Trophoblast cell (in vitro differentiated cells and primary cell): ENCODE measurements at regions not wholly inside any gene's neighbourhood (a gene's known extent, or its start where the extent isn't known, plus 50 kb on each side); places are given as distances from the start of the nearest gene placed in this dataset.

Source experiments
- DNase-seq, 2 donors: peaks; one replicate each; pipeline ENCODE4 v3.0.0-alpha.2; 2016
- H2AFZ ChIP-seq: 2 replicates; pipeline ENCODE4 v1.6.1; 2013; ENCODE audit warnings: low read length, moderate library complexity, mild to moderate bottlenecking; ENCODE audit not compliant: insufficient read depth, poor library complexity
- H2AK5ac ChIP-seq: 2 replicates; pipeline ENCODE4 v1.6.1; 2013; ENCODE audit warnings: mild to moderate bottlenecking, low read length
- H2BK120ac ChIP-seq: 2 replicates; pipeline ENCODE4 v1.6.1; 2013; ENCODE audit warnings: low read length, mild to moderate bottlenecking, moderate library complexity; ENCODE audit not compliant: insufficient read depth, poor library complexity
- H2BK12ac ChIP-seq: 2 replicates; pipeline ENCODE4 v1.6.1; 2013; ENCODE audit warnings: mild to moderate bottlenecking, low read length, moderate library complexity
- H2BK5ac ChIP-seq: 2 replicates; pipeline ENCODE4 v1.6.1; 2013; ENCODE audit warnings: low read length, low read depth, moderate library complexity, mild to moderate bottlenecking; ENCODE audit not compliant: poor library complexity
- H3K14ac ChIP-seq: 2 replicates; pipeline ENCODE4 v1.6.1; 2013; ENCODE audit warnings: mild to moderate bottlenecking, low read length
- H3K18ac ChIP-seq: 2 replicates; pipeline ENCODE4 v1.6.1; 2013; ENCODE audit warnings: mild to moderate bottlenecking, low read length
- H3K23ac ChIP-seq: 2 replicates; pipeline ENCODE4 v1.6.1; 2013; ENCODE audit warnings: low read length
- H3K27ac ChIP-seq: 2 replicates; pipeline ENCODE4 v1.5.1; 2013; ENCODE audit warnings: low read depth, mild to moderate bottlenecking, inconsistent platforms, low read length, moderate library complexity
- H3K27me3 ChIP-seq: 2 replicates; pipeline ENCODE4 v1.6.1; 2013; ENCODE audit warnings: inconsistent platforms, mild to moderate bottlenecking, low read length, moderate library complexity; ENCODE audit not compliant: insufficient read depth
- H3K36me3 ChIP-seq, 2 experiments: 1 replicate in 1 of 2; 2 replicates in 1 of 2; pipeline ENCODE4 v1.6.1; 2013; ENCODE audit warnings: low read length in 2 of 2, mild to moderate bottlenecking in 2 of 2, moderate library complexity in 1 of 2; ENCODE audit not compliant: insufficient read depth in 2 of 2, control insufficient read depth in 1 of 2
- H3K4ac ChIP-seq: 2 replicates; pipeline ENCODE4 v1.6.1; 2013; ENCODE audit warnings: low read depth, mild to moderate bottlenecking, low read length, moderate library complexity
- H3K4me1 ChIP-seq, 2 experiments: 1 replicate in 1 of 2; 2 replicates in 1 of 2; pipeline ENCODE4 v1.6.1; 2013; ENCODE audit warnings: low read length in 2 of 2, mild to moderate bottlenecking in 2 of 2, moderate library complexity in 1 of 2; ENCODE audit not compliant: insufficient read depth in 2 of 2, control insufficient read depth in 1 of 2
- H3K4me2 ChIP-seq: 2 replicates; pipeline ENCODE4 v1.6.1; 2013; ENCODE audit warnings: inconsistent platforms, mild to moderate bottlenecking, low read length, moderate library complexity
- H3K4me3 ChIP-seq: 2 replicates; pipeline ENCODE4 v1.5.1; 2013; ENCODE audit warnings: mild to moderate bottlenecking, low read depth, low read length, inconsistent platforms
- H3K79me1 ChIP-seq: one replicate; pipeline ENCODE4 v1.6.1; 2013; ENCODE audit warnings: low read length
- H3K79me2 ChIP-seq: 2 replicates; pipeline ENCODE4 v1.6.1; 2013; ENCODE audit warnings: low read length, mild to moderate bottlenecking; ENCODE audit not compliant: control insufficient read depth, insufficient read depth, poor library complexity
- H3K9ac ChIP-seq: 2 replicates; pipeline ENCODE4 v1.6.1; 2013; ENCODE audit warnings: mild to moderate bottlenecking, low read length
- H3K9me3 ChIP-seq: 2 replicates; pipeline ENCODE4 v1.6.1; 2013; ENCODE audit warnings: low read depth, mild to moderate bottlenecking, control low read depth, inconsistent platforms, low read length; ENCODE audit not compliant: insufficient read depth
- H4K12ac ChIP-seq: 2 replicates; pipeline ENCODE4 v1.6.1; 2013; ENCODE audit warnings: low read depth, mild to moderate bottlenecking, low read length, moderate library complexity
- H4K8ac ChIP-seq: 2 replicates; pipeline ENCODE4 v1.6.1; 2013; ENCODE audit warnings: low read depth, mild to moderate bottlenecking, low read length, moderate library complexity
- H4K91ac ChIP-seq: one replicate; pipeline ENCODE4 v1.6.1; 2013; ENCODE audit warnings: low read depth, mild to moderate bottlenecking, low read length, moderate library complexity
- WGBS: extraction: QIAGEN DNeasy Blood & Tissue Kit; methylation state at CpG from one replicate; pipeline ENCODE4 v1.1.7; 2013; ENCODE audit warnings: missing lambda C conversion rate; ENCODE audit not compliant: insufficient read length, insufficient coverage; ENCODE audit errors: extremely low coverage; 5-methylcytosine and 5-hydroxymethylcytosine counted together

- WGBS, result no CpG with 5 or more reads among the region's 3 CpGs
- no peak overlapping the region for H2BK12ac ChIP-seq
Measured at GRCh38 chr1:110779636-110780035, 93.3 kb upstream of the CD53 start.

GRCh38 chr1:110778821-110779220 lies 94.1 kb upstream of the CD53 start:
- no peak overlapping the region for H4K12ac ChIP-seq
- H3K79me2 ChIP-seq, result no peaks in the 10 kb centered on the region
- H3K4me1 ChIP-seq, result peaks cover 0 to 3% of the 10 kb centered on the region in 2 experiments
- no peaks in the 10 kb centered on the region for H3K36me3 ChIP-seq
- H2AK5ac ChIP-seq, result no peak overlapping the region
- no peak overlapping the region for H3K4me3 ChIP-seq
- WGBS, result no CpG with 5 or more reads among the region's 1 CpG
- H2BK120ac ChIP-seq, result no peak overlapping the region
- peak in 1 of 2 donors; percentile 34 for DNase-seq
- no peaks in the 10 kb centered on the region for H3K79me1 ChIP-seq
- H3K18ac ChIP-seq, result no peak overlapping the region
- H3K4ac ChIP-seq, result no peak overlapping the region
- no peak overlapping the region for H3K27ac ChIP-seq
- no peak overlapping the region for H4K8ac ChIP-seq
- H4K91ac ChIP-seq, result no peak overlapping the region
- H3K14ac ChIP-seq, result no peak overlapping the region
- H2BK5ac ChIP-seq, result no peak overlapping the region
- H3K27me3 ChIP-seq, result no peaks in the 10 kb centered on the region
- H3K9ac ChIP-seq, result no peak overlapping the region
- H2AFZ ChIP-seq, result no peak overlapping the region
- no peaks in the 10 kb centered on the region for H3K9me3 ChIP-seq
- H3K4me2 ChIP-seq, result no peak overlapping the region
- no peak overlapping the region for H3K23ac ChIP-seq
- no peak overlapping the region for H2BK12ac ChIP-seq

More at GRCh38 chr1:110779636-110780035, 93.3 kb upstream of the CD53 start:
- no peak overlapping the region for H2BK5ac ChIP-seq
- no peak overlapping the region for H3K14ac ChIP-seq
- no peaks in the 10 kb centered on the region for H3K79me1 ChIP-seq
- no peak overlapping the region for H2AK5ac ChIP-seq
- H3K27me3 ChIP-seq, result no peaks in the 10 kb centered on the region
- H3K27ac ChIP-seq, result no peak overlapping the region
- no peak overlapping the region for H3K23ac ChIP-seq
- H4K12ac ChIP-seq, result no peak overlapping the region
- no peak overlapping the region for H2BK120ac ChIP-seq
- no peak overlapping the region for H4K91ac ChIP-seq
- H3K4me3 ChIP-seq, result no peak overlapping the region
- no peaks in the 10 kb centered on the region for H3K36me3 ChIP-seq
- no peaks in the 10 kb centered on the region for H3K9me3 ChIP-seq
- H3K4me2 ChIP-seq, result no peak overlapping the region
- H3K79me2 ChIP-seq, result no peaks in the 10 kb centered on the region
- H3K18ac ChIP-seq, result no peak overlapping the region
- no peak overlapping the region for H3K4ac ChIP-seq
- no peak overlapping the region for H2AFZ ChIP-seq
- no peak overlapping the region for H3K9ac ChIP-seq
- H4K8ac ChIP-seq, result no peak overlapping the region
- peak in 1 of 2 donors; percentile 20 for DNase-seq
- peaks cover 0 to 3% of the 10 kb centered on the region in 2 experiments for H3K4me1 ChIP-seq

GRCh38 chr1:110777228-110777627 lies 95.7 kb upstream of the CD53 start:
- no peak overlapping the region for H3K9ac ChIP-seq
- H3K18ac ChIP-seq, result no peak overlapping the region
- no peak overlapping the region for H3K27ac ChIP-seq
- no peaks in the 10 kb centered on the region for H3K36me3 ChIP-seq
- H3K4ac ChIP-seq, result no peak overlapping the region
- H3K9me3 ChIP-seq, result peaks cover 2% of the 10 kb centered on the region
- no peak overlapping the region for H2BK120ac ChIP-seq
- H2AK5ac ChIP-seq, result no peak overlapping the region
- H4K91ac ChIP-seq, result no peak overlapping the region
- H3K4me3 ChIP-seq, result no peak overlapping the region
- no peak overlapping the region for H2BK12ac ChIP-seq
- H3K79me1 ChIP-seq, result no peaks in the 10 kb centered on the region
- no peak overlapping the region for H3K23ac ChIP-seq
- H2BK5ac ChIP-seq, result no peak overlapping the region
- H2AFZ ChIP-seq, result no peak overlapping the region
- no peak overlapping the region for H4K8ac ChIP-seq
- H3K27me3 ChIP-seq, result no peaks in the 10 kb centered on the region
- H3K4me1 ChIP-seq, result peaks cover 0 to 3% of the 10 kb centered on the region in 2 experiments
- no peaks in the 10 kb centered on the region for H3K79me2 ChIP-seq
- WGBS, result no CpG with 5 or more reads among the region's 4 CpGs
- H3K14ac ChIP-seq, result no peak overlapping the region
- H4K12ac ChIP-seq, result no peak overlapping the region
- no peak overlapping the region for H3K4me2 ChIP-seq
- no peak for DNase-seq

GRCh38 chr1:110774398-110774797 lies 98.5 kb upstream of the CD53 start:
- H3K9ac ChIP-seq, result no peak overlapping the region
- no peaks in the 10 kb centered on the region for H3K36me3 ChIP-seq
- H3K18ac ChIP-seq, result no peak overlapping the region
- no peak overlapping the region for H3K23ac ChIP-seq
- H3K4me1 ChIP-seq, result peaks cover 2 to 5% of the 10 kb centered on the region in 2 experiments
- H3K27ac ChIP-seq, result no peak overlapping the region
- no peak for DNase-seq
- peaks cover 2% of the 10 kb centered on the region for H3K9me3 ChIP-seq
- no peak overlapping the region for H2BK120ac ChIP-seq
- no peak overlapping the region for H4K12ac ChIP-seq
- no peaks in the 10 kb centered on the region for H3K79me2 ChIP-seq
- no peaks in the 10 kb centered on the region for H3K27me3 ChIP-seq
- no peak overlapping the region for H3K4me3 ChIP-seq
- no peak overlapping the region for H3K4ac ChIP-seq
- H4K91ac ChIP-seq, result no peak overlapping the region
- no peak overlapping the region for H2AK5ac ChIP-seq
- peaks cover 5% of the 10 kb centered on the region for H3K79me1 ChIP-seq
- H2BK5ac ChIP-seq, result no peak overlapping the region
- no peak overlapping the region for H3K14ac ChIP-seq
- no peak overlapping the region for H2BK12ac ChIP-seq
- H3K4me2 ChIP-seq, result no peak overlapping the region
- no peak overlapping the region for H4K8ac ChIP-seq
- no peak overlapping the region for H2AFZ ChIP-seq
